ENCODE measurements at regions not wholly inside any gene's neighbourhood (a gene's known extent, or its start where the extent isn't known, plus 50 kb on each side); places are given as distances from the start of the nearest gene placed in this dataset.

GRCh38 chr4:144366425-144366824, 225.9 kb upstream of the GYPA start:
- Histone ChIP-seq H3K27me3 (no peaks in the 10 kb centered on the region), H3K27ac (no peak overlapping the region), H3K9me3 (no peaks in the 10 kb centered on the region), H3K4me3 (no peak overlapping the region), H3K36me3 (no peaks in the 10 kb centered on the region), H3K4me1 (ENCODE audit: insufficient read depth) (no peaks in the 10 kb centered on the region)
- 81 to 97% (median 84%) methylated on average over 1 of the region's 1 CpG for WGBS, 3 donors
- intact Hi-C loops (cut with DNase I) = no loop called here
- DNase-seq = no peak
- TF ChIP-seq CTCF (IDR thresholded peaks at IDR 0.05) = no peak
- no peak for TF ChIP-seq EP300 (IDR thresholded peaks at IDR 0.05)
- TF ChIP-seq POLR2A (IDR thresholded peaks at IDR 0.05) = no peak

- Histone ChIP-seq H3K27ac (no peak overlapping the region), H3K9me3 (no peaks in the 10 kb centered on the region), H3K36me3 (no peaks in the 10 kb centered on the region), H3K27me3 (no peaks in the 10 kb centered on the region), H3K4me1 (ENCODE audit: insufficient read depth) (no peaks in the 10 kb centered on the region), H3K4me3 (no peak overlapping the region)
- TF ChIP-seq POLR2A (IDR thresholded peaks at IDR 0.05) (no peak), CTCF (IDR thresholded peaks at IDR 0.05) (no peak), EP300 (IDR thresholded peaks at IDR 0.05) (no peak)
- intact Hi-C loops (cut with DNase I) = no loop called here
- no peak for DNase-seq
Observed at GRCh38 chr4:144371485-144371884, 231.0 kb upstream of the GYPA start.

- Histone ChIP-seq H3K27me3 (no peaks in the 10 kb centered on the region), H3K4me1 (ENCODE audit: insufficient read depth) (no peaks in the 10 kb centered on the region), H3K27ac (no peak overlapping the region), H3K4me3 (no peak overlapping the region), H3K9me3 (no peaks in the 10 kb centered on the region), H3K36me3 (no peaks in the 10 kb centered on the region)
- no peak for DNase-seq
- TF ChIP-seq EP300 (IDR thresholded peaks at IDR 0.05) (no peak), CTCF (IDR thresholded peaks at IDR 0.05) (no peak), POLR2A (IDR thresholded peaks at IDR 0.05) (no peak)
- 89 to 94% (median 90%) methylated on average over 5 of the region's 5 CpGs for WGBS, 3 donors
- intact Hi-C loops (cut with DNase I) = no loop called here
Observed at GRCh38 chr4:144374065-144374464, 233.5 kb upstream of the GYPA start.

- Histone ChIP-seq H3K4me3 (no peak overlapping the region), H3K9me3 (no peaks in the 10 kb centered on the region), H3K27me3 (no peaks in the 10 kb centered on the region), H3K4me1 (ENCODE audit: insufficient read depth) (no peaks in the 10 kb centered on the region), H3K36me3 (no peaks in the 10 kb centered on the region), H3K27ac (no peak overlapping the region)
- WGBS, 3 donors = 59 to 67% (median 64%) methylated on average over 2 of the region's 2 CpGs
- intact Hi-C loops (cut with DNase I) = no loop called here
- no peak for TF ChIP-seq POLR2A (IDR thresholded peaks at IDR 0.05)
- TF ChIP-seq EP300 (IDR thresholded peaks at IDR 0.05) = no peak
- TF ChIP-seq CTCF (IDR thresholded peaks at IDR 0.05) = no peak
- DNase-seq = no peak
Observed at GRCh38 chr4:144376866-144377265, 236.3 kb upstream of the GYPA start.

- H3K4me3 ChIP-seq = no peak overlapping the region
- intact Hi-C loops (cut with DNase I) = no loop called here
- TF ChIP-seq EP300 (IDR thresholded peaks at IDR 0.05) = no peak
- TF ChIP-seq POLR2A (IDR thresholded peaks at IDR 0.05) = no peak
- no peak for TF ChIP-seq CTCF (IDR thresholded peaks at IDR 0.05)
- H3K27ac ChIP-seq = no peak overlapping the region
- no peaks in the 10 kb centered on the region for H3K36me3 ChIP-seq
- H3K27me3 ChIP-seq = no peaks in the 10 kb centered on the region
- H3K4me1 ChIP-seq (ENCODE audit: insufficient read depth) = no peaks in the 10 kb centered on the region
- 82 to 92% (median 92%) methylated on average over 1 of the region's 1 CpG for WGBS, 3 donors
- peaks cover 0 to 3% of the 10 kb centered on the region in 2 donors for H3K9me3 ChIP-seq
- no peak for DNase-seq
Observed at GRCh38 chr4:144384408-144384807, 243.9 kb upstream of the GYPA start.

Data from ovary (tissue), 7 donors.